ENCODE measurements at regions not wholly inside any gene's neighbourhood (a gene's known extent, or its start where the extent isn't known, plus 50 kb on each side); places are given as distances from the start of the nearest gene placed in this dataset.

DNA sequence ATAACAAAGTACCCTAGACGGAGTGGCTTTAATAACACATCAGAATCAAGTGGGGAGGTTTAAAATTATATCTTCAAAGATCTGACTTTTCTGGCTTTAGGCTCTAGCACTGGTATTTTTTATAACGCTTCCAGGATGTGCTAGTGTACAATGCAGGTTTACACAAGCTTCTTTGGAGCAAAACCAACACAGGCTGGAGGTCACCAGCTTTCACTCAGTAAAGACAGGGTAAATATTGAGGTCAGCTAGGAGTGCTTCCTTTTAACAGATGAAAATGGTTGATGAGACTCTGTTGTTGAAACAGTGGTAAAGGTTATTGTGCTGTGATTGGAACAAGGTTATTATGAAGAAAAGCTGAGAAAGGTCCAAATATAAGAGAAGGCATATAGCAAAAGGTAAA, 414.2 kb downstream of the TAF11L14 start (continued):
- TF ChIP-seq, protein P1, sequence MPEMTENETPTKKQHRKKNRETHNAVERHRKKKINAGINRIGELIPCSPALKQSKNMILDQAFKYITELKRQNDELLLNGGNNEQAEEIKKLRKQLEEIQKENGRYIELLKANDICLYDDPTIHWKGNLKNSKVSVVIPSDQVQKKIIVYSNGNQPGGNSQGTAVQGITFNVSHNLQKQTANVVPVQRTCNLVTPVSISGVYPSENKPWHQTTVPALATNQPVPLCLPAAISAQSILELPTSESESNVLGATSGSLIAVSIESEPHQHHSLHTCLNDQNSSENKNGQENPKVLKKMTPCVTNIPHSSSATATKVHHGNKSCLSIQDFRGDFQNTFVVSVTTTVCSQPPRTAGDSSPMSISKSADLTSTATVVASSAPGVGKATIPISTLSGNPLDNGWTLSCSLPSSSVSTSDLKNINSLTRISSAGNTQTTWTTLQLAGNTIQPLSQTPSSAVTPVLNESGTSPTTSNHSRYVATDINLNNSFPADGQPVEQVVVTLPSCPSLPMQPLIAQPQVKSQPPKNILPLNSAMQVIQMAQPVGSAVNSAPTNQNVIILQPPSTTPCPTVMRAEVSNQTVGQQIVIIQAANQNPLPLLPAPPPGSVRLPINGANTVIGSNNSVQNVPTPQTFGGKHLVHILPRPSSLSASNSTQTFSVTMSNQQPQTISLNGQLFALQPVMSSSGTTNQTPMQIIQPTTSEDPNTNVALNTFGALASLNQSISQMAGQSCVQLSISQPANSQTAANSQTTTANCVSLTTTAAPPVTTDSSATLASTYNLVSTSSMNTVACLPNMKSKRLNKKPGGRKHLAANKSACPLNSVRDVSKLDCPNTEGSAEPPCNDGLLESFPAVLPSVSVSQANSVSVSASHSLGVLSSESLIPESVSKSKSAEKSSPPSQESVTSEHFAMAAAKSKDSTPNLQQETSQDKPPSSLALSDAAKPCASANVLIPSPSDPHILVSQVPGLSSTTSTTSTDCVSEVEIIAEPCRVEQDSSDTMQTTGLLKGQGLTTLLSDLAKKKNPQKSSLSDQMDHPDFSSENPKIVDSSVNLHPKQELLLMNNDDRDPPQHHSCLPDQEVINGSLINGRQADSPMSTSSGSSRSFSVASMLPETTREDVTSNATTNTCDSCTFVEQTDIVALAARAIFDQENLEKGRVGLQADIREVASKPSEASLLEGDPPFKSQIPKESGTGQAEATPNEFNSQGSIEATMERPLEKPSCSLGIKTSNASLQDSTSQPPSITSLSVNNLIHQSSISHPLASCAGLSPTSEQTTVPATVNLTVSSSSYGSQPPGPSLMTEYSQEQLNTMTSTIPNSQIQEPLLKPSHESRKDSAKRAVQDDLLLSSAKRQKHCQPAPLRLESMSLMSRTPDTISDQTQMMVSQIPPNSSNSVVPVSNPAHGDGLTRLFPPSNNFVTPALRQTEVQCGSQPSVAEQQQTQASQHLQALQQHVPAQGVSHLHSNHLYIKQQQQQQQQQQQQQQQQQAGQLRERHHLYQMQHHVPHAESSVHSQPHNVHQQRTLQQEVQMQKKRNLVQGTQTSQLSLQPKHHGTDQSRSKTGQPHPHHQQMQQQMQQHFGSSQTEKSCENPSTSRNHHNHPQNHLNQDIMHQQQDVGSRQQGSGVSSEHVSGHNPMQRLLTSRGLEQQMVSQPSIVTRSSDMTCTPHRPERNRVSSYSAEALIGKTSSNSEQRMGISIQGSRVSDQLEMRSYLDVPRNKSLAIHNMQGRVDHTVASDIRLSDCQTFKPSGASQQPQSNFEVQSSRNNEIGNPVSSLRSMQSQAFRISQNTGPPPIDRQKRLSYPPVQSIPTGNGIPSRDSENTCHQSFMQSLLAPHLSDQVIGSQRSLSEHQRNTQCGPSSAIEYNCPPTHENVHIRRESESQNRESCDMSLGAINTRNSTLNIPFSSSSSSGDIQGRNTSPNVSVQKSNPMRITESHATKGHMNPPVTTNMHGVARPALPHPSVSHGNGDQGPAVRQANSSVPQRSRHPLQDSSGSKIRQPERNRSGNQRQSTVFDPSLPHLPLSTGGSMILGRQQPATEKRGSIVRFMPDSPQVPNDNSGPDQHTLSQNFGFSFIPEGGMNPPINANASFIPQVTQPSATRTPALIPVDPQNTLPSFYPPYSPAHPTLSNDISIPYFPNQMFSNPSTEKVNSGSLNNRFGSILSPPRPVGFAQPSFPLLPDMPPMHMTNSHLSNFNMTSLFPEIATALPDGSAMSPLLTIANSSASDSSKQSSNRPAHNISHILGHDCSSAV (CRISPR knock-in tag; IDR thresholded peaks at IDR 0.05; ENCODE audit: borderline replicate concordance) = no peak
- TF ChIP-seq ZNF607 (CRISPR knock-in tag; IDR thresholded peaks at IDR 0.05; ENCODE audit: borderline replicate concordance) (no peak), ZBTB1 (CRISPR knock-in tag; IDR thresholded peaks at IDR 0.05; ENCODE audit: borderline replicate concordance) (no peak), FOSL2 (CRISPR knock-in tag; IDR thresholded peaks at IDR 0.05) (no peak), SMC3 (IDR thresholded peaks at IDR 0.05; ENCODE audit: low read length) (no peak), ZFP36L2 (CRISPR knock-in tag; IDR thresholded peaks at IDR 0.05) (no peak)
- TF ChIP-seq, protein P2, sequence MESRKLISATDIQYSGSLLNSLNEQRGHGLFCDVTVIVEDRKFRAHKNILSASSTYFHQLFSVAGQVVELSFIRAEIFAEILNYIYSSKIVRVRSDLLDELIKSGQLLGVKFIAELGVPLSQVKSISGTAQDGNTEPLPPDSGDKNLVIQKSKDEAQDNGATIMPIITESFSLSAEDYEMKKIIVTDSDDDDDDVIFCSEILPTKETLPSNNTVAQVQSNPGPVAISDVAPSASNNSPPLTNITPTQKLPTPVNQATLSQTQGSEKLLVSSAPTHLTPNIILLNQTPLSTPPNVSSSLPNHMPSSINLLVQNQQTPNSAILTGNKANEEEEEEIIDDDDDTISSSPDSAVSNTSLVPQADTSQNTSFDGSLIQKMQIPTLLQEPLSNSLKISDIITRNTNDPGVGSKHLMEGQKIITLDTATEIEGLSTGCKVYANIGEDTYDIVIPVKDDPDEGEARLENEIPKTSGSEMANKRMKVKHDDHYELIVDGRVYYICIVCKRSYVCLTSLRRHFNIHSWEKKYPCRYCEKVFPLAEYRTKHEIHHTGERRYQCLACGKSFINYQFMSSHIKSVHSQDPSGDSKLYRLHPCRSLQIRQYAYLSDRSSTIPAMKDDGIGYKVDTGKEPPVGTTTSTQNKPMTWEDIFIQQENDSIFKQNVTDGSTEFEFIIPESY (CRISPR knock-in tag; IDR thresholded peaks at IDR 0.05) = no peak

Measured in HepG2 (cell line).